Hematopoietic multipotent progenitor cell treated with erythropoietin and hydrocortisone succinate and interleukin-3 and kit ligand, for 8 days (in vitro differentiated cells): ENCODE measurements at regions not wholly inside any gene's neighbourhood (a gene's known extent, or its start where the extent isn't known, plus 50 kb on each side); places are given as distances from the start of the nearest gene placed in this dataset.
"Not testable (repeated sequence)": the region's sequence is repeated elsewhere in the genome, so short reads cannot be mapped to it uniquely, and the experiment has no call there.

Experiments used
- DNase-seq: peaks from one replicate; pipeline ENCODE4 v3.0.0-alpha.2; 2015

DNA sequence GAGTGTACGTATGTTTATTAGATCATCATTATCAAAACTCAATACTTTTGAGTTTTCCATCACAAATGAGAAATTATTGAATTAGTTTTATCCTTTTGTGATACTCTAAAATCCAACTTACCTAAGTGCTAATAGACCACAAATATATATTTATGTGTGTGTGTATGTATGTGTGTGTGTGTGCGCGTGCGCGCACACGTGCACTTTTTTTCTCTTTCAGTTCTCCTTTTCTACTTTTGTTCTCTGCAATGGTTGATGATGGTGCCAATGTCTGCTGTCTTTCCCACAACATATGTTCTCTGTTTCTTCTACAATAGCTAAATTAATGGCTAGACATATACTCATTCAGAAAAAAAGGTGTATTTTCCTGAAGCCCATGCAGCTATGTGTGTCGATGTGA, 571.6 kb upstream of the ARPP21 start:
- no peak for DNase-seq

DNA sequence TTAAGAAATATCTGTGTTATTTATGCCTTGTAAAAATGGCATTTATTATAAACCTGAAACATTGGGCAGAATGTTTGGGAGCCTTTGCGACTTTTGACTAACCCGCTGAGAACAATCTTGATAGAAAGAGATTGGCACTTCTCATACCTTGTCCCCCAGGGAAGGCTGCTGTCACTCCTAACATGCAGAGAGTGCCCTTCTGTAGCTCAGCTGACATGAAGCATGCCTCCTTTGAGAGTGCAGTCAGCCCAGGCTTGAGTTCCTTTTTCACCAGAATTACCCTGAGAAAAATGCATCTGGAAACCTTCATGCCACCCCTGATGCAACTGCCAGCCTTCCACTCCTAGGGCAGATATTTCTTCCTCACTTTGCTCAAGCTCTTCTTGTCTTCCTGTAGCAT, 569.2 kb upstream of the ARPP21 start:
- no peak for DNase-seq

DNA sequence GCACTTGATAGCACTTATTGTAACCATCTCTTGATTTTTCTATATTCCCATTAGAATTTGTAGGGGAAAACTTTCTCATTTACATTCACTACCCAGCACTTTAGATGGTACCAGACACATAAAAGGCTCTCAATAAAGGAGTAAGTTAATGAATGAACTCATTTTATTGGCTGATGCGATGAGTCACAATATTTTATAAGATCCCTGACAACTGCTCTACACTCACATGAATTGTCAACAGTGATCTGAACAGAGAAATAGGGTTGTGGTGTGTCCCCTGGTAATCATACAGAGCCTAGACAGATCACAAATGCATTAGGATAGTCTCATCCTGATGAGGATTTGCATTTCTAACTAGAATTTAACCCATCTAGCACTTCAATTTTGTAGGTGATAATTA, 567.6 kb upstream of the ARPP21 start:
- DNase-seq, result no peak

- DNase-seq, result no peak
These were observed 560.5 kb upstream of the ARPP21 start for GRCh38 chr3:35078780-35079179.

GRCh38 chr3:35079403-35079802, 559.9 kb upstream of the ARPP21 start:
- DNase-seq, result no peak

DNA sequence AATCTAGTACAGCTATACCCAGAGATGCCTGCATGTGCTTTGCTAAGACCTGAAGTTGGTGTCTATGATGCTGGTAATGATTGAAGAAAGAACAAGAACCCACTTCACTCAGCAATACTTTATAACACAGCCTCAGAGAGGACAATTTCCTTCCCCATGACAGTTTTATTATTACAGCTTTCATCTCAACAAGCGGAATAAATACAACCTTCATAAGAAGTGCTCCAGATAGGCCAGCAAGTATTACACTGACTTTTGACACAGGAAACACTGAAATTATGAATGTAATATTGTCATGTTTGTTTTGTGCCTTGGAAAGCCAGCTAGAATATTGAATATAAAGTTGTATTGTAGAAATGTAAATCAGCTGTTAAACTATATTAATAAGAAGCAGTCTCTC, 557.4 kb upstream of the ARPP21 start:
- DNase-seq, result no peak

GRCh38 chr3:35088943-35089342, 550.4 kb upstream of the ARPP21 start:
- DNase-seq, result no peak

DNA sequence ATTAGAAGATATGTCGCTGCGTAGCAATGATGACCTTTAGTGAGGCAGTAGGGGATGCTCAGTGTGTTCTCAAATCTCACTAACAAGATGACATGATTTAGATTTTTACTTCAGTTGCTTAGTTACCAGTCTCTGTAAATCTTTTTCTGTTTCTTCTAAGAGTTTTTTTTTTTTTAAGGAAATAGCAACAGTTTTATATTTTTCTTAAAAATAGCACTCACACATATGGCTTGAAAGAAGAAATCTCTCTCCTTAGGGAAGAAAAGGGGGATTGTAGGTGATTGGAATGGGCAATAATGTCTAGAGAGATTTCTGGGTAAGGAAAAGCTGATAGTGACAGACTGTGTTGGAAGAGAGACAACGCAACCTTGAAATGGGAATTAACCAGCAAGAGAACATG, 524.6 kb upstream of the ARPP21 start:
- no peak for DNase-seq

DNA sequence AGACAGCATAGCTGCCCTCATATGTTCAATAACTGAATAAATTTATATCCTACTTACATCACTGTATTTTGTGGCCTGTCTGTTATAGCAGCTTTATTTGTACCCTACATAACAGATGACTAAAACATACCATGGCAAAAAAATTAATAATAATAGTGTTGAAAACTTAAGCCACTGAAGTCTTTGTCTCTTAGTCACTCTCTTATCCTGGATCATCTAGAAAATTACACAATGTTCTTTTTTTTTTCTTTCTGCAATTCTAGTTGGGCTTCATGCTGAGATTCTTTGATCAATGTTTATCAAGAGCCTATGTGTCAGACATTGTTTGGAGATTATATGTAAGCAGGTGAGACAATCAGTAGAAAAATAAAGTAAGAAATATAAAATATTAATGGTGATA, 519.3 kb upstream of the ARPP21 start:
- no peak for DNase-seq

- DNase-seq, result no peak
These were observed 501.7 kb upstream of the ARPP21 start for GRCh38 chr3:35137612-35138011.

- no peak for DNase-seq
These were observed 497.9 kb upstream of the ARPP21 start for GRCh38 chr3:35141406-35141805.

GRCh38 chr3:35144011-35144410, 495.3 kb upstream of the ARPP21 start:
- no peak for DNase-seq

- DNase-seq, result not testable (repeated sequence)
These were observed 492.9 kb upstream of the ARPP21 start for GRCh38 chr3:35146256-35147035.

DNA sequence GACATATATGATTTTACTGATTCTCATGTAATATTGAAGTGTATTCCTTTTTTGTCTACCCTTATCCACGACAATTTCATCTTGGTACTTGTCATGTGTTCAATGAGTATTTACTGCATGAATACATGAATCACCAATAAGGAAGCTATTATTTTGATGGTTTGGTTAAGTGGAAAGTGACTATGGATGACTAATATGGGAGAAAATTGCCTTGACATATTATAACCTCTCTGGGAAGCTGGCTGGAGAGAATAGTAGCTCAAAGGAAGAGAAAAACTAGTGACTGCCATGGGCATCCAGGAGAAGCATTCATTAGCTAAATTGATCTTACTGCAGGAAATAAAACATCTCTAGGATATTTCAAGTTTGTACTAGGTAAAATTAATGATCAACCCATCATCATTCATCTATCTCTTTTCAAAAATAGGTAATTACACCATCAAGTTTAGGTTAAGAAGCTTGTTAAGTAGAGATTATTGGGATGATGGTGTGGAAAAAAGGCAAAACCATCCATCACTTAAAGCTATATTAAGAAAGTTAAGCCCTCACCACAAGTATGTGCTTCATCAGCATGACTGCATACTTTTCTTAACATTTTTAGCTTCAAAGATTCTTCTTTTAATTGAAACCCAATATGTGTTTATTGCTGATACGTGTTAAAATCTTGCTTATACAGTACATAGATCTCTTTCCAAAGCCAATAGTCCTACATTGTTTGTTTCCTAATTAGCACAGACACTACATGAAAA, 455.2 kb upstream of the ARPP21 start:
- DNase-seq, result no peak

- DNase-seq, result no peak
These were observed 454.6 kb upstream of the ARPP21 start for GRCh38 chr3:35184775-35185174.

GRCh38 chr3:35187908-35188307, 451.4 kb upstream of the ARPP21 start:
- no peak for DNase-seq

DNA sequence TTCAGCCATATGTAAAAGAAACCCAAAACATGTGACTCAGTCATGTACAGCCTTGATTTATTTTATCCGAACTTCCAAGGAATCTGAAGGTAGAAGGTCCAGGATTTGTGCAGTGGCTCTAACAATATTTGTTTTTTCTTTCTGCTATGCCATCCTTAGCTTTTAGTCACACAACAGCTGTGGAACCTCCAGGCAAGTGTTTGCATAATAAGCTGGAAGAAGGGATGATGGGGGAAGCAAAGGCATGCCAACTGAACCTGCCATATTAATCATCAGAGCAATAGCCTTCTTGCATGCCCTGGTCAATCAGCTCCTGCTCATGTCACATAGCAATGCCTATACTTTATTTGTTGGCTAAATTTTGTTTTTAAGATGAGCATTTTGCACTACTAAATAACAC, 444.7 kb upstream of the ARPP21 start:
- DNase-seq, result no peak

DNA sequence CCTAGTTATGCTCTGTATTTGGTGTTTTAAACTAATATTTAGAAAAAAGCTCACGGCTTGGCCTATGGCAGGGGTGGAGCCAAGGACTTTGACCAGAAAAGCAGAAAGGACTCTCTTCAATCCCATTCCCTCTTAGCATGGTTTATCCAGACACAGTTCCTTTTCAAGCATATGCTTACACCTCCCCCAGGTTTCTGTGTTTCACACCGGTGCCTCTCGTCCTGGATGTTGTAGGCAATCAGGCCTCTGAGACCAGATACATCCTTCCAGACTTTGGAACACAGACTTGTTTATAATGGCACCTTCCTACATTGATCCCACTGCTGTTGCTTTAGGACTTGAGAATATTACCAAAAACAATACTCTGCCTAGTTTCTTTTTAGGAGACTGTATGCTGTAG, 440.5 kb upstream of the ARPP21 start:
- no peak for DNase-seq

DNA sequence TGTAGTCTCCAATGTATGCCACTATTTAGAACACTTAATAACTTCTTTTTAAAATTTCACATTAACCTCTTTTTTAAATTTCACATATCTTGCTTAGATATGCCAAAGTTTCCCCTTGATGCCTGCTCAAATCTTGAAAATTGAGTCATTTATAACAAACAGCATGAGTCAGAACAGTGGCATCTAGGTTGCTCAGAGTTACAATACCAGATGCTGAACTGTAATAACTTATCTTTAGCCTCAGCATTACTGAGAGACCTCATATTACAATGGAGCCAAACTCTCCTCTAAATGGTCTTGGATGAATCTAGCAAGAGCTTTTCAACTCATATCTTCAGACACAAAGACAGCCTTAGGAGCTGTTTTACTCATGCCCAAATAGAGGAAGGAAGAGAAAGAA, 439.3 kb upstream of the ARPP21 start:
- no peak for DNase-seq

DNA sequence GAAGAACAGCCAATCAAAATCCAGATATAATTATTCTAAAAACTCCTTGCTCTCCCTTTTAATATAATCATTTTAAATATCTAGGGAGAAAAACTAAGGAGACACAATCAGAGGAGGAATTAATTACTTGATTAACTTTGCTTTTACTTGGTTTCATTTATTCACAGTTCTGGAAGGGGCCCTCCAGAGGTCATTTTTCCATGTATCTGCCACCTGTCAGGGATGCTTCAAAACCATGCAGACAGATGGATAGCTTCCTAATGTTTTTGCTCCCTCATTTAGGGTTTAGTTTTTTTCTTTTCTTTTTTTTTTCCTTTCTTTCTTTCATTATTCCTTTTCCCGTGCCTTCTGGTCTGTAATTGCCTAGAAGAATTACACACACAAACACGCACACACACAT, 438.1 kb upstream of the ARPP21 start:
- no peak for DNase-seq

- DNase-seq, result no peak
These were observed 423.5 kb upstream of the ARPP21 start for GRCh38 chr3:35215525-35216500.

DNA sequence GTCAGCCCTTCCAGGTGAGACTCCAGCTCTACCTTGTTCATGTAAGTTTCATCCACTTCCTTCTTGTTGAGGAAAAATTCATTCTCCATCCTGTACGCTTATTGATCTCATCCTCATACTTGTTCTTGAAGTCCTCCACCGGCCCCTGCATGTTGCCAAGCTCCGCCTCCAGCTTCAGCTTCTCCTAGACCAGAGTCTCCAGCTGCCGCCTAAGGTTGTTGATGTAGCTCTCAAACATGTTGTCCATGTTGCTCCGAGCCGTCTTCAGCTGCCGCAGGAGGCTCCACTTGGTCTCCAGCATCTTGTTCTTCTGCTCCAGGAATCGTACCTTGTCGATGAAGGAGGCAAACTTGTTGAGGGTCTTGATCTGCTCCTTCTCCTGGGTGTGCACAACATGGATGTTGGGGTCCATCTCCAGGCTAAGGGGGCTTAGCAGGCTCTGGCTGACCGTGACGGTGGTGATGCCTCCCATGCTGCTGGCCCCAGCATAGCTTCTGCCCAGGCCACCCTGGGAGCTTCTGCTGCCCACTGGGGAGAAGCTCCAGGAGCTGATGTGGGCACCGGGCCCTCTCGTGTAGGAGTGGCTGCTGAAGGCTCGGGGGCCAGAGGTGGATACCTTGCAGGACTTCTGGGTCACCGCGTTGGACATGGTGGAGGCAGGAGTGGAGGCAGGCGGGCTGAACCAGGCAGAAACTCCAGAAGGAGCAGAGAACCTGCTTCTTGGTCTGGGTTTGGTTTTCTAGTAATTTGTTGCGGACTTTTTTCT, 422.6 kb upstream of the ARPP21 start:
- DNase-seq, result no peak
